ENCODE measurements at regions not wholly inside any gene's neighbourhood (a gene's known extent, or its start where the extent isn't known, plus 50 kb on each side); places are given as distances from the start of the nearest gene placed in this dataset.

- TF ChIP-seq POLR2A (IDR thresholded peaks at IDR 0.05; ENCODE audit: low read depth), result no peak
- TF ChIP-seq CTCF (IDR thresholded peaks at IDR 0.05), result no peak
- TF ChIP-seq POLR2AphosphoS5 (IDR thresholded peaks at IDR 0.05), result no peak
- no peak for TF ChIP-seq EP300 (IDR thresholded peaks at IDR 0.05)
Measured at GRCh38 chr3:164302622-164303021, 775.7 kb downstream of the SI start.
